ENCODE measurements at regions not wholly inside any gene's neighbourhood (a gene's known extent, or its start where the extent isn't known, plus 50 kb on each side); places are given as distances from the start of the nearest gene placed in this dataset.

DNA sequence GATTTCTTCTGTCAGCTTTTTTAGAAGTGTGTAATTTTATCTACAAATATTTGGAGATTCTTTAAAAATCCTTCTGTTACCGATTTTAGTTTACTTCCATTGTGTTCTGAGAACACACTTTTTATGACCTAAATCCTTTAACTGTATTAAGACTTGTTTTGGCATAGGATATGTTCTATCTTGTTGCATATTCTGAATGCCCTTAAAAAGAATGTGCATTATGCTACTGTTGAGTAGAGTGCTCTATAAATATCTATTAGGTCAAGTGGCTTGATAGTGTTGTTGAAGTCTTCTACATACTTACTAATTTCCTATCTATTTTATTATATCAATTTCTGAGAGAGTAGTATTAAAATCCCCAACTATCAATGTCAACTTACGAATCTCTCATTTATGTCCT, 502.2 kb downstream of the MAFB start:
- Histone ChIP-seq H3K36me3 (no peaks in the 10 kb centered on the region), H3K4me1 (peaks cover 8% of the 10 kb centered on the region), H3K27me3 (no peaks in the 10 kb centered on the region), H3K4me3 (no peak overlapping the region), H3K27ac (no peak overlapping the region), H3K9me3 (no peaks in the 10 kb centered on the region)
- TF ChIP-seq, protein P1, sequence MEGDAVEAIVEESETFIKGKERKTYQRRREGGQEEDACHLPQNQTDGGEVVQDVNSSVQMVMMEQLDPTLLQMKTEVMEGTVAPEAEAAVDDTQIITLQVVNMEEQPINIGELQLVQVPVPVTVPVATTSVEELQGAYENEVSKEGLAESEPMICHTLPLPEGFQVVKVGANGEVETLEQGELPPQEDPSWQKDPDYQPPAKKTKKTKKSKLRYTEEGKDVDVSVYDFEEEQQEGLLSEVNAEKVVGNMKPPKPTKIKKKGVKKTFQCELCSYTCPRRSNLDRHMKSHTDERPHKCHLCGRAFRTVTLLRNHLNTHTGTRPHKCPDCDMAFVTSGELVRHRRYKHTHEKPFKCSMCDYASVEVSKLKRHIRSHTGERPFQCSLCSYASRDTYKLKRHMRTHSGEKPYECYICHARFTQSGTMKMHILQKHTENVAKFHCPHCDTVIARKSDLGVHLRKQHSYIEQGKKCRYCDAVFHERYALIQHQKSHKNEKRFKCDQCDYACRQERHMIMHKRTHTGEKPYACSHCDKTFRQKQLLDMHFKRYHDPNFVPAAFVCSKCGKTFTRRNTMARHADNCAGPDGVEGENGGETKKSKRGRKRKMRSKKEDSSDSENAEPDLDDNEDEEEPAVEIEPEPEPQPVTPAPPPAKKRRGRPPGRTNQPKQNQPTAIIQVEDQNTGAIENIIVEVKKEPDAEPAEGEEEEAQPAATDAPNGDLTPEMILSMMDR (IDR thresholded peaks at IDR 0.05), result no peak
- TF ChIP-seq POLR2AphosphoS5 (IDR thresholded peaks at IDR 0.05) (no peak), POLR2A (IDR thresholded peaks at IDR 0.05) (no peak), EP300 (IDR thresholded peaks at IDR 0.05) (no peak)
- DNase-seq (ENCODE audit: low spot score in 2 of 2), result no peak
- 64% methylated on average over 2 of the region's 2 CpGs for WGBS

DNA sequence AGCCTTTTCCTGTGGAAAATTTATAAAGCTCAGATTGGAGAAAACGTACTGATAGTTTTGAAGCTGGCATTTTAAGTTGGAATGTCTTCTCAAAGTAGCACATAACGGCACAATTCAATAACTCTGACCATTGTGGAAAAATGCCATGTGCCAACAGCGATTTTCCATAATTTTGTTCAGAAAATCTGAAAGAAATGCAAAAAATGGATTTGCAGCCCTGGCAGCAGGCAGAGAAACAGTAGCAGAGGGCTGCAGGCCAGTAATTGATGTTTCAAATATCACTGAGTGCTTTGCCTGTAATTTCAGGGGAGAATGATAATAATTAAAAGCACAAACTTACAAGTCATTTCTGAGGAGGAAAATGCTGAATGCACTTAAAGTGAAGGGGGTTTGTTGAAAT, 507.4 kb downstream of the MAFB start:
- 71% methylated on average over 3 of the region's 3 CpGs for WGBS
- H3K4me3 ChIP-seq, result no peak overlapping the region
- no peaks in the 10 kb centered on the region for H3K9me3 ChIP-seq
- TF ChIP-seq POLR2A (IDR thresholded peaks at IDR 0.05), result no peak
- no peak for TF ChIP-seq EP300 (IDR thresholded peaks at IDR 0.05)
- no peak for TF ChIP-seq POLR2AphosphoS5 (IDR thresholded peaks at IDR 0.05)
- TF ChIP-seq, protein P1 (IDR thresholded peaks at IDR 0.05), result no peak
- peaks cover 4% of the 10 kb centered on the region for H3K4me1 ChIP-seq
- no peaks in the 10 kb centered on the region for H3K36me3 ChIP-seq
- no peak for DNase-seq (ENCODE audit: low spot score in 2 of 2)
- no peak overlapping the region for H3K27ac ChIP-seq
- H3K27me3 ChIP-seq, result no peaks in the 10 kb centered on the region

DNA sequence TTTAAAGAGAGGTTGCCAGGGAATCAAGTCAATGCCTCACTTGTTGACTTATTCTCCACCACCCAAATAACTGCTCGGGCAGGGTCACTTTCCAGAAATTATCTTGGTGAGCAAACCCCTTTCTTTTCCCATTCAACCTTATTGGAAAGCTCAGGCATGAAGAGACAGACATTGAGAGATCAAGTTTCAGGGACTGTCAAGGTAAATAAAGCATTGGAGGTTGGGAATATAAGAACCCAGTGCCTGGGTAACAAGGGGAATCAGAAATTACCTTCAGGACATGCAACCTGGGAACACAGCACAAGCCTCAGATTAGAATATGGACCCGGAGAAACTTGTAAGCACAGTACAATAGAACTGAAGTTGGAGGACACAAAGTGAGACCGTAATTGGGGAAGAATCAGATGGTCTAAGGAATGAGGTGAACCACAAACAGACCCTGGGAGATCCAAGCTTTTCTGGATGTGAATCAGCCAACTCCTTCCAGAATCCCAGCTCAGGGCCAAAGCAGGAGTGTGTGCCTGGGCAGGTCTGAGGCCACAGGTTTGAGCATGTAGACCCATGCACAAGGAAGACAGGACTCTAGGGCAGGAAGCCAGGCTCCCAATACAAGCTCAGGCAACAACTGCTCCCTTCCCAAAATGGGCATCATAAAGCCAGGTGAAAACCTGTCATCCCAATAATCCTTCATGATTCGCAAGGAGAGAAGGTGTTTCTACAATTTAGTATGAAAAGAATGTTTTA, 512.8 kb downstream of the MAFB start:
- Histone ChIP-seq H3K27ac (no peak overlapping the region), H3K4me3 (no peak overlapping the region), H3K36me3 (no peaks in the 10 kb centered on the region), H3K27me3 (no peaks in the 10 kb centered on the region), H3K4me1 (peaks cover 9% of the 10 kb centered on the region), H3K9me3 (no peaks in the 10 kb centered on the region)
- no peak for TF ChIP-seq EP300 (IDR thresholded peaks at IDR 0.05)
- 57% methylated on average over 4 of the region's 4 CpGs for WGBS
- no peak for DNase-seq (ENCODE audit: low spot score in 2 of 2)

DNA sequence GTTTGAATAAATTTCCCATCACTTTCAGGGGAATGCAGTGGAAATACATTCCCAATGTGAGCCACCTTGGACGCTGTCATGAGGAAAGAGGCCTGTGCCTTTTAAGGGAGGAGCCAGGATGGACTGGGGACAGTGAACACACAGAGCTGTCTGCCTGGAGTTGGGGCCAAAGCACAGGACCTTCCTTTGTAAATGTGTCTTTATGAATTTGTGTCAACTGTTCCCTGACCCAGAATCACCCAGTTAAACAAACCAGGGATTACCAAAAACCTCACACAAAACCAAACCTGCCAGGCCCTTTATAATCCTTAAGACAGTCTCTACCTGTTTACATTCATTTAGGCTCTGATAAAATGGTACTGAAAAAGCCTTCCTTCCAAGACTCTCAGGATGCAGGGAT, 513.7 kb downstream of the MAFB start:
- no peaks in the 10 kb centered on the region for H3K27me3 ChIP-seq
- no peak overlapping the region for H3K4me3 ChIP-seq
- WGBS, result 88% methylated on average over 1 of the region's 1 CpG
- no peaks in the 10 kb centered on the region for H3K36me3 ChIP-seq
- peaks cover 9% of the 10 kb centered on the region for H3K4me1 ChIP-seq
- TF ChIP-seq, protein P1 (IDR thresholded peaks at IDR 0.05), result no peak
- no peak for TF ChIP-seq EP300 (IDR thresholded peaks at IDR 0.05)
- no peak for TF ChIP-seq POLR2AphosphoS5 (IDR thresholded peaks at IDR 0.05)
- no peak for TF ChIP-seq POLR2A (IDR thresholded peaks at IDR 0.05)
- H3K9me3 ChIP-seq, result no peaks in the 10 kb centered on the region
- H3K27ac ChIP-seq, result no peak overlapping the region
- DNase-seq (ENCODE audit: low spot score in 2 of 2), result no peak

DNA sequence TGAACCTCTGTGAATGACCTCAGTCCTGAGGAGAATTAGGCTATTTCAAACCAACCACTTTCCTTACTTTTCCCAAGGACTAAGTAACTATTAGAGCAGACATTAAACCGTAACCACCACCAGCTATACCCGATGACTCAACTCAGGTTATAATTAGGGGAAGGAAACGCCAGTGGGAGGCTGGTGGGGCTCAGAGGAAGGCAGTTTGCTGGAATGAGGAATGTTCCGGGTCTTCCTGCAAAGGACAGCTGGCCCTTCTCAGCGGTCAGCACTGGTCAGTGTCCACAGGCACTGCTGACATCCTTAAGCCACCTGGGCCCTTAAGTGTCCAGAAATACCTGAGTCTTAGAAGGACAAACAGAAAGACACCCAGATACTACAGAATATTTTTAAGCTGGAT, 515.2 kb downstream of the MAFB start:
- 64% methylated on average over 5 of the region's 5 CpGs for WGBS
- H3K4me1 ChIP-seq, result peaks cover 9% of the 10 kb centered on the region
- H3K27me3 ChIP-seq, result no peaks in the 10 kb centered on the region
- H3K4me3 ChIP-seq, result no peak overlapping the region
- H3K36me3 ChIP-seq, result no peaks in the 10 kb centered on the region
- H3K27ac ChIP-seq, result no peak overlapping the region
- H3K9me3 ChIP-seq, result no peaks in the 10 kb centered on the region
- TF ChIP-seq, protein P1 (IDR thresholded peaks at IDR 0.05), result no peak
- no peak for TF ChIP-seq EP300 (IDR thresholded peaks at IDR 0.05)
- TF ChIP-seq POLR2AphosphoS5 (IDR thresholded peaks at IDR 0.05), result no peak
- no peak for TF ChIP-seq POLR2A (IDR thresholded peaks at IDR 0.05)
- no peak for DNase-seq (ENCODE audit: low spot score in 2 of 2)
